ENCODE measurements at regions not wholly inside any gene's neighbourhood (a gene's known extent, or its start where the extent isn't known, plus 50 kb on each side); places are given as distances from the start of the nearest gene placed in this dataset.
A peak's percentile ranks its signal among the peaks of the same experiment; 100 is the strongest.

DNA sequence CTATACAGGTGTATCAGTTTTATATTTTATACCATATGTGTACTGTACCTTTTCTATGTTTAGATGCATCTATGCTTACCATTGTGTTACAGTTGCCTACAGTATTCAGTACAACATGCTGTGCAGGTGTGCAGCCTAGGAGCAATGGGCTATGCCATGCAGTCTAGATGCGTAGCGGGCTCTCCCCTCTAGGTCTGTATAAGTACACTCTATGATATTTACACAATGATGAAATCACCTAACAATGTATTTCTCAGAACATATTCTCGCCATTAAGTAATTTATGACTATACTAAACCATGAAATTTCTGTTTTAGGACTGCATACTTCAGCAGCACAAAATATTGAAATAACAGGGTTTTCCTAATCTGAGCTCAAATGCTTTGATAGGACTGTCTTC lies 179.6 kb downstream of the RFC3 start:
- H3K4me3 ChIP-seq (ENCODE audit: low read depth, low read length), result no peak overlapping the region
- no peak for TF ChIP-seq CTCF (IDR thresholded peaks at IDR 0.05; ENCODE audit: insufficient read depth, low read length)
- no peak for DNase-seq (ENCODE audit: low read depth)

DNA sequence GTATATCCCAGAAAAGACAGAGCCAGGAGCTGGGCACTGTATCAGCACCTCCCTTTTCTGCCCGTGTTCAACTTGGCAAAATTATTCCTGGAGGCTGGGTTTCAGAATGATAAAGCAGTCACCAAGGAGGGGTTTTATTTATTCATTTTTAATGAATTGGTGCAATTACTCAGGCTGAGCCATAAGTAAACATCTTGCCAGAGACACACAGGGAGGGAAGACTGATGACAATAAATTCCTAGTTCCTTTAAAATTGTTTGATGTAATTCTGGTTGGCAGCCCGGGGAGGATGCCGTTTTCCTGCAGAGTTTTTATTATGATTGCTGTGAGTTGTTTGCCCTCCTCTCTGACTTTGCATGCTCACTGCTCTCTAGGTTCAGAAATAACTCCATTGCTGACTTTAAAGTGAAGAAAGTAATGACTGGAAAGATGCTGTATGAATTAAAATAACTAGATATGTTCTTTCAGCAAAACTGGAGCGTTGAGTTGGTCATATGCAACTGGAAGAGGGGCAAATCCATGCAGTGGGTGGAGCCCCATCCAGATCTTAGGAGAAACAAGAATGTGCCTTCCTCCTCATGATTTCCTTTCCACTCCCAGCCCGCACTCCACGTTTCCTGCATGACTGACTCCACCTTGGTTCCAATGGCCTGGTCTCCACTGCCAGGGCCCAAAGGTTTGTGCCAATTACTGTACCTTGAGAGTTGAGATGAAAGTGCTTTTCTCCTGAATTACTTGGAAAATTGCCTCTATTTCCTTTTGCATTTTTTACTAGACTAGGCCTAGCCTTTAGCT lies 182.1 kb downstream of the RFC3 start:
- DNase-seq (ENCODE audit: low read depth), result peak; percentile 17

GRCh38 chr13:34000955-34001354 lies 183.0 kb downstream of the RFC3 start:
- TF ChIP-seq CTCF (IDR thresholded peaks at IDR 0.05; ENCODE audit: insufficient read depth, low read length), result no peak
- no peak for DNase-seq (ENCODE audit: low read depth)
- no peak overlapping the region for H3K4me3 ChIP-seq (ENCODE audit: low read depth, low read length)

More for the DNA sequence above, 182.1 kb downstream of the RFC3 start:
- no peak overlapping the region for H3K4me3 ChIP-seq (ENCODE audit: low read depth, low read length)
- TF ChIP-seq CTCF (IDR thresholded peaks at IDR 0.05; ENCODE audit: insufficient read depth, low read length), result no peak

- DNase-seq (ENCODE audit: low read depth), result no peak
- TF ChIP-seq CTCF (IDR thresholded peaks at IDR 0.05; ENCODE audit: insufficient read depth, low read length), result no peak
- no peak overlapping the region for H3K4me3 ChIP-seq (ENCODE audit: low read depth, low read length)
Observed at GRCh38 chr13:34001389-34001788, 183.4 kb downstream of the RFC3 start.

DNA sequence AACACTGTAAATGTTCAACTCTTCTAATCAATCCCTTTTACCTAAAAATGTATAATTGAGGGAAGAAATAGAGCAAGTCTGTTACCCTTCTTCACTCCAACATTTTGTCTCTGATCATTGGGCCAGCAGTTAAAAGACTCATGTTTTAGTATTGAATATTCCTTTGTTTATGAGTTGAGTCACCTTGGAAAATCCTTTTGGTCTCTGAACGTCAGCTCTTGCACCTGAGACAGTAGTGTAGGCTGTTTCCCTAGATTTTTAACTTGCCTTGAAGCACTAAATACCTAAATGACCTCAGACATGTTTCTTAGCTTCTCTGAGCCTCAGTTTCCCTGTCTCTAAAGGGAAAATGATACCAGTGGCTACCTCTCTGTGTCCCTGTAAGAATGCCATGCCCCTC lies 184.2 kb downstream of the RFC3 start:
- no peak for TF ChIP-seq CTCF (IDR thresholded peaks at IDR 0.05; ENCODE audit: insufficient read depth, low read length)
- H3K4me3 ChIP-seq (ENCODE audit: low read depth, low read length), result no peak overlapping the region
- DNase-seq (ENCODE audit: low read depth), result no peak

GRCh38 chr13:34002924-34003323 lies 185.0 kb downstream of the RFC3 start:
- no peak for DNase-seq (ENCODE audit: low read depth)
- TF ChIP-seq CTCF (IDR thresholded peaks at IDR 0.05; ENCODE audit: insufficient read depth, low read length), result no peak
- no peak overlapping the region for H3K4me3 ChIP-seq (ENCODE audit: low read depth, low read length)

- TF ChIP-seq CTCF (IDR thresholded peaks at IDR 0.05; ENCODE audit: insufficient read depth, low read length), result no peak
- no peak overlapping the region for H3K4me3 ChIP-seq (ENCODE audit: low read depth, low read length)
- no peak for DNase-seq (ENCODE audit: low read depth)
Observed at GRCh38 chr13:34003656-34004055, 185.7 kb downstream of the RFC3 start.
